ENCODE measurements at regions not wholly inside any gene's neighbourhood (a gene's known extent, or its start where the extent isn't known, plus 50 kb on each side); places are given as distances from the start of the nearest gene placed in this dataset.
"Not testable (repeated sequence)": the region's sequence is repeated elsewhere in the genome, so short reads cannot be mapped to it uniquely, and the experiment has no call there.

DNA sequence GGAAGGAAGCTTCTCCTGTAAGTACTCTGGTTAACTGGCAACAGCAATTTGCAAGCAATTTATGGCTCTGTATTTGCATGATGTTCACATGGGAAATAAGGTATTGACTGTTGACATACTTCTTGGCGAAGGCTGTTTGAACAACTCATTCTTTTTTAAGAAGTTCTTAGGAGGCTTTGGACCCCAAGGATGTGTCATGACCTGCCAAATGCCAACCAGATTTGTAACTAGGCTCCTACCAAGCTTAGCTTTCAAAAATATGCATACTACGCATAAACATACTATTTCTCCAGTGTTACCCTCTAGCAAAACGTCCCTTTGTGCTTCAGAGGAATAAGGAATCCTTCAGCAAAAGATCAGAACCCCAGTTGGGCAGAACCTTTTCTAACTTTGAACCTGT, 165.2 kb upstream of the MSX2 start:
- no peaks in the 10 kb centered on the region for H3K36me3 ChIP-seq
- H3K4me1 ChIP-seq = no peaks in the 10 kb centered on the region
- no peaks in the 10 kb centered on the region for H3K9me3 ChIP-seq
- WGBS = 47% methylated on average over 3 of the region's 3 CpGs
- peaks cover 12% of the 10 kb centered on the region for H3K27me3 ChIP-seq
- no peak overlapping the region for H3K27ac ChIP-seq
- no peak overlapping the region for H3K4me3 ChIP-seq
- TF ChIP-seq POLR2AphosphoS5 (IDR thresholded peaks at IDR 0.05) (no peak), EP300 (IDR thresholded peaks at IDR 0.05) (no peak), POLR2A (IDR thresholded peaks at IDR 0.05) (no peak)
- TF ChIP-seq, protein P1, sequence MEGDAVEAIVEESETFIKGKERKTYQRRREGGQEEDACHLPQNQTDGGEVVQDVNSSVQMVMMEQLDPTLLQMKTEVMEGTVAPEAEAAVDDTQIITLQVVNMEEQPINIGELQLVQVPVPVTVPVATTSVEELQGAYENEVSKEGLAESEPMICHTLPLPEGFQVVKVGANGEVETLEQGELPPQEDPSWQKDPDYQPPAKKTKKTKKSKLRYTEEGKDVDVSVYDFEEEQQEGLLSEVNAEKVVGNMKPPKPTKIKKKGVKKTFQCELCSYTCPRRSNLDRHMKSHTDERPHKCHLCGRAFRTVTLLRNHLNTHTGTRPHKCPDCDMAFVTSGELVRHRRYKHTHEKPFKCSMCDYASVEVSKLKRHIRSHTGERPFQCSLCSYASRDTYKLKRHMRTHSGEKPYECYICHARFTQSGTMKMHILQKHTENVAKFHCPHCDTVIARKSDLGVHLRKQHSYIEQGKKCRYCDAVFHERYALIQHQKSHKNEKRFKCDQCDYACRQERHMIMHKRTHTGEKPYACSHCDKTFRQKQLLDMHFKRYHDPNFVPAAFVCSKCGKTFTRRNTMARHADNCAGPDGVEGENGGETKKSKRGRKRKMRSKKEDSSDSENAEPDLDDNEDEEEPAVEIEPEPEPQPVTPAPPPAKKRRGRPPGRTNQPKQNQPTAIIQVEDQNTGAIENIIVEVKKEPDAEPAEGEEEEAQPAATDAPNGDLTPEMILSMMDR (IDR thresholded peaks at IDR 0.05) = no peak
- no peak for DNase-seq (ENCODE audit: low spot score in 2 of 2)

DNA sequence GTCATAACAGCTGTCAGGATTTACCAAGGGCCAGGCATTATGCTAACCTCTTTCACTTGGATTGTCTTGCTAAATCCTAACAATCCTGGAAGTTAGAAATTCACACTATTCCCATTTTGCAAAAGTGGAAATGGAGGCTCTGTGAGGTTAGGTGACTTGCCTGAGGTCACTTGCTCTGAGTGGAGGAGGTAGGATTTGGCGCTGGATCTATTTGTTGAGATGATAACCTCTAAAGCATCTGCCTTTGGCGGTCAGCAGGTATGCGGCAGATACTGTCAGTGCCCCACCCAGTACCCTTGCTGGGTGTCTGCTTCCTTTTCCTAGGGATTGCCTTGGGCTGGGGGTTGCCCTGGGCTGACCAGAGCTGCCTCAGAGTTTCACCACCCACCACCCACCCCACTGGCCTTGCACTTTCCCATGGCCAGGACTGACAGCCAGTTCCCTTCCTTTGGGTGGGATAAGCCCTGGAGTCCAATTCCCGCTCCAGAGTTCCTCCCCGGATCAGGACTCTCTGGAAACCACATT, 164.8 kb upstream of the MSX2 start:
- Histone ChIP-seq H3K4me1 (no peaks in the 10 kb centered on the region), H3K27me3 (peaks cover 12% of the 10 kb centered on the region), H3K36me3 (no peaks in the 10 kb centered on the region), H3K27ac (no peak overlapping the region), H3K9me3 (no peaks in the 10 kb centered on the region), H3K4me3 (no peak overlapping the region)
- WGBS = 69% methylated on average over 5 of the region's 5 CpGs
- no peak for TF ChIP-seq POLR2A (IDR thresholded peaks at IDR 0.05)
- TF ChIP-seq, protein P1 (IDR thresholded peaks at IDR 0.05) = no peak
- TF ChIP-seq EP300 (IDR thresholded peaks at IDR 0.05) = no peak
- no peak for TF ChIP-seq POLR2AphosphoS5 (IDR thresholded peaks at IDR 0.05)
- DNase-seq (ENCODE audit: low spot score in 2 of 2) = peak in 1 of 2 donors; percentile 26

DNA sequence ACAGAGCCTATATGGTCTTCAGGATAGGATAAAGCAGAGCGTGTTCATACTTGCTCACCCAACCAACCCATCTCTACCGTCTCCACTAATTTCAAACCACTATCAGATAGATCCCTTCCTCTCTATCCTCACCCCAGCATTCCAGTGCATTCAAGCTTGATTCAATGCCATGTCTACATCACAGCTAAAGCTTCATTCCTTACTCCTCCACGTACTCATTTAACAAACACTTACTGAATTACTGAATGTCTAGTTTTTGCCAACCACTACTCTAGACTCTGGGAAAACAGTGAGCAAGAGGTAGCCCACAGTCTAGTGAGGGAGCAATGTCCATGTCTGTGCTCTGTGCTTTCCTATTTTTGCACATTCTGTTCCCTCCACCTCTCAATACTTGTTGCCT, 163.5 kb upstream of the MSX2 start:
- Histone ChIP-seq H3K27ac (no peak overlapping the region), H3K27me3 (peaks cover 12% of the 10 kb centered on the region), H3K9me3 (no peaks in the 10 kb centered on the region), H3K4me3 (no peak overlapping the region), H3K4me1 (no peaks in the 10 kb centered on the region), H3K36me3 (no peaks in the 10 kb centered on the region)
- WGBS = 62% methylated on average over 3 of the region's 3 CpGs
- DNase-seq (ENCODE audit: low spot score in 2 of 2) = no peak
- TF ChIP-seq, protein P1 (IDR thresholded peaks at IDR 0.05) = no peak
- TF ChIP-seq EP300 (IDR thresholded peaks at IDR 0.05) (no peak), POLR2A (IDR thresholded peaks at IDR 0.05) (no peak)

DNA sequence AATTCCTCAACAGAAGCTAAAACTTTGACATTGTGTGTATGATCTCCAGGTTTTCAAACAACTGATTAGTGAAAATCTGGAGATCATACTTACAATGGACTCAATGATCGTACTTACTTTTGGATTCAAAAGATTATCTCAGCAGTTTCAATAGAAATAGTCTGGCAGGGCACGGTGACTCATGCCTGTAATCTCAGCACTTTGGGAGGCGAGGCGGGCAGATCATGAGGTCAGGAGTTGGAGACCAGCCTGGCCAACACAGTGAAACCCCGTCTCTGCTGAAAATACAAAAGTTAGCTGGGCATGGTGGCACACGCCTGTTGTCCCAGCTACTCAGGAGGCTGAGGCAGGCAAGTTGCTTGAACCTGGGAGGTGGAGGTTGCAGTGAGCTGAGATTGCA, 161.3 kb upstream of the MSX2 start:
- H3K27me3 ChIP-seq = peaks cover 12% of the 10 kb centered on the region

DNA sequence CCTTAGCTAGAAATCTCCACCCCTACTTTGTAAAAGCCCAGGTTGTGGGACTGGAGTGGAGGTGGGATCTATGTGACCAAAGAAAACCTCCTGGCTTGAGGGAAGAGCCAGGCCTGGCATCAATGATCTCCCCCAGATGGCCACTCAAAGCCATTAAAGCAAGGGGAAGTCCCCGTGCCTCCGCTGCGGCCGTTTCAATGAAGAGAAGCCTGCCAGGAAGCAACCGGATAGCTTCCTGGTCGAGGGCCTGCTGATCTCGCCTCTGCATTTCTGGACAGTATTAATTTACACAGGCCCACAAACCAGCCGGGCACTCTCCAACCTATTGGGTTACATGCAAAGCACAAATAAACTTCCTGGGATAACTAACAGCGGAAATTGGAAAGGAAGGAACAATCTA, 160.5 kb upstream of the MSX2 start:
- H3K36me3 ChIP-seq = no peaks in the 10 kb centered on the region
- WGBS = 52% methylated on average over 9 of the region's 9 CpGs
- no peak overlapping the region for H3K4me3 ChIP-seq
- H3K4me1 ChIP-seq = no peaks in the 10 kb centered on the region
- H3K9me3 ChIP-seq = no peaks in the 10 kb centered on the region
- TF ChIP-seq POLR2AphosphoS5 (IDR thresholded peaks at IDR 0.05) (no peak), EP300 (IDR thresholded peaks at IDR 0.05) (no peak), POLR2A (IDR thresholded peaks at IDR 0.05) (no peak)
- TF ChIP-seq, protein P1 (IDR thresholded peaks at IDR 0.05) = no peak
- H3K27ac ChIP-seq = no peak overlapping the region
- peak in 1 of 2 donors; percentile 53 for DNase-seq (ENCODE audit: low spot score in 2 of 2)
- H3K27me3 ChIP-seq = peaks cover 12% of the 10 kb centered on the region

More for the DNA sequence above, 161.3 kb upstream of the MSX2 start:
- H3K9me3 ChIP-seq, H3K4me3 ChIP-seq, H3K36me3 ChIP-seq, H3K27ac ChIP-seq, H3K4me1 ChIP-seq: not testable (repeated sequence)
- DNase-seq (ENCODE audit: low spot score in 2 of 2) = peak in 1 of 2 donors; percentile 20
- whole genome bisulfite sequencing = 62% methylated on average over 6 of the region's 6 CpGs

DNA sequence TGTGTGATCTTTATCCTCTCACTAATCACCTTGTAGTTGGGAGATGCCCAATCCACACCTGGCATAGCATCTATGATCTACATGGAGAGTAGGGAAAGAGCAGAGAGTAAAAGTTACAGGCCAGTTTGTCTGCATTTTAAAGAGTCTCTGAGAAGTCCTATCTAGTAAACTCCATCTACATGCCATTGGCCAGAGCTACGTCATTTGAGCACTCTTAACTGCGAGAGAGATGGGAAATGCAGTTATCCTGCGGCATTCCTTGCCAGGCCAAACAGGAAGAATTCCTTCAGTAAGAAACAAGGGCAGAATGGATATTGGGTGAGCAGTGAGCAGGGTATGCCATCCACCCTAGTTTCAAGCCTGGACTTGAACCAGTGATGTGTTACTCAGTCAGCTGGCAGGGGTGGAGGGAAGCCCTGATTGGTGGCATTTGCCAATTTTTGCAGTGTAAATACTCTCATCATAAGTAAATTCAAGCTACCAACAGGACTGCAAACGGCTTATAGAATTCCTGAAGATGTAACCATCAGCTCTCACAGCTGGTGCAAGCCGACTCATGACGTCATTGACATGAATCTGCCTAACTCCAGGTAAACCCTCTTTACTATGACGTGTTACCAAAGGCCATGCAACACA, 156.8 kb upstream of the MSX2 start:
- H3K27me3 ChIP-seq = no peaks in the 10 kb centered on the region
- H3K27ac ChIP-seq = no peak overlapping the region
- no peaks in the 10 kb centered on the region for H3K36me3 ChIP-seq
- TF ChIP-seq EP300 (IDR thresholded peaks at IDR 0.05) = no peak
- no peak for TF ChIP-seq POLR2A (IDR thresholded peaks at IDR 0.05)
- TF ChIP-seq POLR2AphosphoS5 (IDR thresholded peaks at IDR 0.05) = no peak
- TF ChIP-seq, protein P1 (IDR thresholded peaks at IDR 0.05) = no peak
- 45% methylated on average over 7 of the region's 7 CpGs for WGBS
- peaks cover 4% of the 10 kb centered on the region for H3K4me1 ChIP-seq
- no peak overlapping the region for H3K4me3 ChIP-seq
- DNase-seq (ENCODE audit: low spot score in 2 of 2) = peak in 1 of 2 donors; percentile 12
- no peaks in the 10 kb centered on the region for H3K9me3 ChIP-seq

Data from suprapubic skin (tissue), 4 donors.